GM20431 (cell line): ENCODE measurements at regions not wholly inside any gene's neighbourhood (a gene's known extent, or its start where the extent isn't known, plus 50 kb on each side); places are given as distances from the start of the nearest gene placed in this dataset.
"Not testable (repeated sequence)": the region's sequence is repeated elsewhere in the genome, so short reads cannot be mapped to it uniquely, and the experiment has no call there.

Source experiments
- in situ Hi-C: fragments of 300-500 bp; cut with MseI, MboI; formaldehyde crosslinking; loops from one replicate; pipeline ENCODE4 v1.15.0; 2020; ENCODE audit warnings: low sequenced_read_pairs; ENCODE audit not compliant: unreplicated experiment

DNA sequence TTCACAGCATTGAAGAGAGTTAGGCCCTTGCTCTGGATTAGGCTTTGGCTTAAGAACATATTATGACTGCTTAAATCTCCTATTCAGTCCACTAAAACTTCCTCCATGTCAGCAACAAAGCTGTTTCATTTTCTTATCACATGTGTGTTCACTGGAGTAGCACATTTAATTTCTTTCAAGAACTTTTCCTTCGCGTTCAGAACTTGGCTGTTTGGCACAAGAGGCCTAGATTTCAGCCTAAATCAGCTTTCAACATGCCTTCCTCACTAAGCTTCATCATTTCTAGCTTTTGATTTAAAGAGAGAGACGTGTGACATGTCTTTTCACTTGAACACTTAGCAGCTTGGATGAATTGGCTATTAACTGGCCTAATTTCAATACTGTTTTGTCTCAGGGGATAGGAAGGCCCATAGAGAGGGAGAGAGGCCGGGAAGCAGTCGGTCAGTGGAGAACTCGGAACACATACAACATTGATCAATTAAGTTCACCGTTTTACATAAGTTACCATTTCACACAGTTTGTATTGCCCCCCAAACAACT lies 885.2 kb upstream of the AUTS2 start:
- in situ Hi-C loops, result no loop called here

DNA sequence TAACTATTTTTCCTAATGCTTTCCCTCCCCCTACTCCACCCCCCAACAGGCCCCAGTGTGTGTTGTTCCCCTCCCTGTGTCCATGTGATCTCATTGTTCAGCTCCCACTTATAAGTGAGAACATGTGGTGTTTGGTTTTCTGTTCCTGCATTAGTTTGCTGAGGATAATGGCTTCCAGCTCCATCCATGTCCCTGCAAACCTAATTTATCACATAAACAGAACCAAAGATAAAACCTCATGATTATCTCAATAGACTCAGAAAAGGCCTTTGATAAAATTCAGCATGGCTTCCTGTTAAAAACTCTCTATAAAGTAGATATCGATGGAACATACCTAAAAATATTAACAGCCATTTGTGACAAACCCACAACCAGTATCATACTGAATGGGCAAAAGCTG lies 884.1 kb upstream of the AUTS2 start:
- in situ Hi-C loops, result not testable (repeated sequence)

DNA sequence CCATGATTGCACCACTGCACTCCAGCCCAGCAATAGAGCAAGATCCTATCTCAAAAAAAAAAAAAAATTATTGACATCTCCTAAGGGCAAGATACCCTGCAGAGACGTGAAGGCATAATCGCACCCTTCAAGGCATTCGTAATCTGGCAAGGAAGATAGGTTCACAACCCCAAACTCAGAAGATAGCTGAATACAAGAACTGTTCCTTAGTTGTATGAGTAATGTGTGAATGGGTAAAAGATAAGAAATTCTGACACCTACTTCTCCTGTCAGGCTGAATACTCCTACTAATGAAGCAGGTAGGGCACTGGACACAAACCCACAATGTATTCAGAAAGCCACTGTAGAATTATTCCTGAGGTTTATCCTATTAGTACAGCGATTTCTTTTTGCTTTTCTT lies 882.4 kb upstream of the AUTS2 start:
- in situ Hi-C loops, result no loop called here

DNA sequence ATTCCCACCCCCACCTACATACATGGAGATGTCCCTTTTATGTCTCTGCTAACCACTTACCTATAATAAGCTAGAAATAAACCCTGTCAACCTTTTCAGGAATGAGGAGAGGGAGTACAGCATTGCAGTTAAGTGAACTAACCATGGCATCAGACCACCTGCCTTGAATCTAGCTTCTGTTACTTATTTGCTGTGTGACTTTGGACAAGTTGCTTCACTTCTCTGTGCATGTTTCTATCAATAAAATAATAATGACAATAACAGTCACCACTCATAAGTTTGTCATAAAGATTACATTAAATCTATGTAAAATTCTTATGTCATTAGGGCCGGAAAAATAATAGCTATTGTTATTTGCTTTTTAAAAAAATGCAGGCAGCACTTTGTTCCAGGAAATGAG lies 881.1 kb upstream of the AUTS2 start:
- in situ Hi-C loops, result no loop called here

DNA sequence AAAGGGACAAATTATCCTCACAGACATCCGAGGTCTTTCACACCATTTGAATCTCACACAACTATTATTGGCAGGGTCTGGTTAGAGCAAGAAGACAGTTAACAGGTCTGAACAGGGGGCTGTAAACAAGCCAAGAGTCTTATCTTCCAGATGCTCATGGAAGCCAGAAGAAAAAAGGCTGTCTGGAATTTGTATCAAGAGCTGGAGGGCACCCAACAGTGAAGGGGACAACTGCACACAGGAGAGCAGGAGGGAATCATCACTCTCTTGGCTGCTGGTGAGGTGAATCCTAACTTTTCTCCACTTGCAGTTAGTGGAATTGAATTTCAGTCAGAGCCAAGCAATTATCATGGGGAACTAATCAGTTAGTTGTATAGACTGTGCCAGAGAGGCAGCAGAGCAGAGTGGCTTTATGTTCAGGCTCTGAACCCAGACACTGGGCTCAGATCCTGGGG lies 880.2 kb upstream of the AUTS2 start:
- in situ Hi-C loops, result no loop called here

DNA sequence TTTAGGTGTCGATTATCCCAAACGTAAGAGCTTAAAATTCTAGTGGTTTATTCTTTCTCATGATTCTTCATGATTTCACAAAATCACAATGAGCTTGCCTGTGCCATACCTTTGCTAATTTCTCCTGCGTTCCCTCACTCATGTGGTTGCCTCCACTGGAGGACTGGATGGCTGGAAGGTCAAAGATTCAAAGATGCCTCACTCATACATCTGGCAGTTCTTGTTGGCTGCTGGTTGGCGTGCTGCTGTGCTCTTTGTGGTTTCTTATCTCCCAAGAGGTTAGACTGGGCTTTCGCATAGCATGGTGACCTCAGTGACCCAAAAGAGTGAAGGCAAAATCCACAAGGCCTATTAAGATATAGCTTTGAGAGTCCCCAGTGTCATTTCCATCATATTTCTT lies 877.6 kb upstream of the AUTS2 start:
- in situ Hi-C loops, result no loop called here

DNA sequence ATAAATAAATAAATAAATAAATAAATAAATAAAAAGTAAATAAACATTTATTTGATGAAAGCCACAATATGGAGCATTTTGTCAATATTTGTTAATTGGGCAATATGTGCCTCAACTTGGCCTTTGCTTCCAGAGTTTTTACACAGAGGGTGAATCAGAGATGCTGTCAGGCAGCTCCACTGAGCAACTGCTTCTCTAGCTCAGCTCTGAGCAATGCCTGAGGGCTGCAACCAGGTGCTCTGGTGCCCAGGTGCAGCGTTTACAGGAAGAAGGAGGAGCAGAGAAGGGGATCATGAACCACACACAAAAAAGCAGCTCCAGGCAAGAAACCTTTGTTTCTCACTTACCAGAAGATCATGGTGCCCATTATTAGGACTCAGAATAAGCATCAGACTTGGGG lies 876.2 kb upstream of the AUTS2 start:
- in situ Hi-C loops, result no loop called here

DNA sequence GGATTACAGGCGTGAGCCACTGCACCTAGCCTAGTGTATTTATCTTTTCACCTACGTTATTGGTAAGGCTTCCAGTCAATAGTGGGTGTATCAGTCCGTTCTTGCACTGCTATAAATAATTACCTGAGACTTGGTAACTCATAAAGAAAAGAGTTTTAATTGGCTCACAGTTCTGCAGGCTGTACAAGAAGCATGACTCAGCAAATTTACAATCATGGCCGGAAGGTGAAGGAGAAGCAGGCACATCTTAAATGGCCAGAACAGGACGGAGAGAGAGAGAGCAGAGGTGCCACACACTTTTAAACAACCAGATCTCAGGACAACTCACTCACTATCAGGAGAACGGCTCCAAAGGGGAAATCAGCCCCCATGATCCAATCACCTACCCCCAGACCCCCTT lies 873.3 kb upstream of the AUTS2 start:
- in situ Hi-C loops, result no loop called here

DNA sequence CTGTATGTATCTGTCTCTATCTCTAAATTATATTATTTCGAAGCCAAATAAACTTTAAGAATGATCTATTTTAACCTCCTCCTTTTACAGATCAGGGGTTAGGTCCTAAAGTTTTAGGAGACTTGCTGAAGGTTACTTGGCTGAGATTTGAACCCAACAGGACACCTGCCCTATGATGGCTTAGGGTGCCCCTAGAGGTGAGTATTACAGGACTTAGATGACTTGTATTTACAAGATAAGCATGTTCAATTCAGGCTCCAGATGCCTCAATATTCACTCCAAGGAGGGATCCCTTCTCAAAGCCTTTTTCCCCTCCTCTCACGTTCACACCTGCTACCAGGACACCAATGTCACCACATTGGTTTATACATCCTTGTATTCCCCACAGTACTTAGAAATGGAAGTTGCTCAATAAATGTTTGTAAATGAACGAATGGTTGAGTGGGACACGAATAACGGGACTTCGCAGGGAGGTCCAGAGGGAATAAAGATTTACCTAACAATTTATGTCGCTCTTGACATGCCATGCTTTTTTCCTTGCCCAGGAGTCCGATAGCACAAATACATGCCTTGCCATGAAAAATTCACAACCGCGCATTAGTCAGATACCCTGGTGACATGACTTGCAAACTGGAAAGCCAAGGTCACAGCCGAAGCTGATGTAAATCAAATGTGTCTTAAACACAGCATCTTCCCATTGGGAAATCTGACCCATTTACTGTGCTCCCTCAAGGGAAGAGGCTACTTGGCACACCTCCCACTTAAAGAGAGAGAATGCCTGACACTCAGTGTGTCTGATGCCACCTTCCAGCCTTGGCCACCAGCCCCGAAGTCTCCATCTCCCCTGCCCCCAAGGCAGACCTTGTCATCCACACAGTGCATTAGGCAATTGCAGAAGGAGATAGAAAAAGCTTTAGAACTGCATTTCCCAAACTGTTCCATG lies 872.2 kb upstream of the AUTS2 start:
- in situ Hi-C loops, result no loop called here

DNA sequence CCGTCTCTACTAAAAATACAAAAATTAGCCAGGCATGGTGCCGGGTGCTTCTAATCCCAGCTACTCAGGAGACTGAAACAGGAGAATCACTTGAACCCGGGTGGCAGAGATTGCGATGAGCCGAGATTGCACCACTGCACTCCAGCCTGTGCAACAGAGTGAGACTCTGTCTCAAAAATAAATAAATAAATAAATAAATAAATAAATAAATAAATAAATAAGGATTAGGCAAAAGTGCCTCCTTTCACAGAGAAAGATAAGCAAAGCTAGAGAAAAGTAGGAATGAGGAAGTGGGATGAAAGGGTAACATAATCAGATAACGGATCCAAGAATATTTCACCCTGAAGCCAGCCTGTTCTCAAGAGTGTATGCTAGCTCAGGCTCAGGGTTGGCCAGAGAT lies 869.6 kb upstream of the AUTS2 start:
- in situ Hi-C loops, result not testable (repeated sequence)

DNA sequence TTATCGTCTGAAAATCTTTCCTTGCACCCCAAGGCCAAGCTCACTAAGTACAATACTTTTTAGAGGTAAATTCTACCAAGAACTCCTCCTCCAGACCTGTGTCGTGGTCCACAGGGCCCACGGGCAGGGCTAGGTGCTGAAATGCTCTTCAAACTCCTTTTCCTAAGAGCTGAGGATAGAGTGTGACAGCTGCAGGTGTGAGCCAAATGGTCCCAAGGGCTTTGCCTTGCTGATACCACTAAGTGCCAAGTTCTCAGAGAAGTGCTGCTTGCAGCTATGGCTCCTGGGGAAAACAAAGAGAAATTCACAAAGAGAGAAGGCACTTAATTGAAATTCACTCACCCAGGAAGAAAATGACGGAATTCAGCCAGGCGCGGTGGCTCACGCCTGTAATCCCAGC lies 868.9 kb upstream of the AUTS2 start:
- in situ Hi-C loops, result no loop called here

DNA sequence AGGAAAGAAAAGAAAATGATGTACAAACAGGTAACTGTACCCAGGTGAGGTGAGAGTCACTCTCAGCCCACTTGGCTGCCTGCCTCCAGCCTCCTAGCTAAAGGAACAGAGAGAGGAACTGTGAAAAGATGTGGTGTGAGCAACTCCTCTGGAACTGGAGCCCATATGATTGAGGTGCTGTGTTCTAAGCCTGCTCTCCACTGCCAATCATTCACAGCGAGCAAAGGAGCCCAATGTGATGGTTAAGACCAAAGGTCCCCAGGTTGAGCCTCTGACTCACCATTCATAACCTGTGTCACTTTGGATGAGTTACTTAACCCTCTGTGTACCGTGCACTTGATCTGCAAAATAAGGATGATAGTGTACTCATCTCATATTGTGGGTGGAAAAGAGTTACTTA lies 868.1 kb upstream of the AUTS2 start:
- in situ Hi-C loops, result no loop called here

DNA sequence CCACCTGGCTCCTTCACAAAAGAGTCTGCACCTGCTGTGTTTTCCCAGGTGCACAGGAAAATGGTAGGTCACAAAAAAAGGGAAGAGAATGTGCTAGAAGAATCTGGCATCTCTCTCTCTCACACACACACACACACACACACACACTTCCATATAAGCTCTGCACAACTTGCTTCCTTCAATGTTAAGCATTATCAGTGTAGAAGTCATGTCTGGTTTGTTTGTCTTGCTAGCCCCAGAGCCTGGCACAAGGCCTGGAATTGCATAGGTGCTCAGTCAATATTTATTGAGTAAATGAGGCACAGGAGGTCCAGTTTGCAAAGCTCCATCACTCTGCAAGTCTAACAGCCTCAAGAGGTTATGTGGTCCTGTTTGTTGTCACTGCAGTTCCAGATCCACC lies 867.3 kb upstream of the AUTS2 start:
- in situ Hi-C loops, result no loop called here

DNA sequence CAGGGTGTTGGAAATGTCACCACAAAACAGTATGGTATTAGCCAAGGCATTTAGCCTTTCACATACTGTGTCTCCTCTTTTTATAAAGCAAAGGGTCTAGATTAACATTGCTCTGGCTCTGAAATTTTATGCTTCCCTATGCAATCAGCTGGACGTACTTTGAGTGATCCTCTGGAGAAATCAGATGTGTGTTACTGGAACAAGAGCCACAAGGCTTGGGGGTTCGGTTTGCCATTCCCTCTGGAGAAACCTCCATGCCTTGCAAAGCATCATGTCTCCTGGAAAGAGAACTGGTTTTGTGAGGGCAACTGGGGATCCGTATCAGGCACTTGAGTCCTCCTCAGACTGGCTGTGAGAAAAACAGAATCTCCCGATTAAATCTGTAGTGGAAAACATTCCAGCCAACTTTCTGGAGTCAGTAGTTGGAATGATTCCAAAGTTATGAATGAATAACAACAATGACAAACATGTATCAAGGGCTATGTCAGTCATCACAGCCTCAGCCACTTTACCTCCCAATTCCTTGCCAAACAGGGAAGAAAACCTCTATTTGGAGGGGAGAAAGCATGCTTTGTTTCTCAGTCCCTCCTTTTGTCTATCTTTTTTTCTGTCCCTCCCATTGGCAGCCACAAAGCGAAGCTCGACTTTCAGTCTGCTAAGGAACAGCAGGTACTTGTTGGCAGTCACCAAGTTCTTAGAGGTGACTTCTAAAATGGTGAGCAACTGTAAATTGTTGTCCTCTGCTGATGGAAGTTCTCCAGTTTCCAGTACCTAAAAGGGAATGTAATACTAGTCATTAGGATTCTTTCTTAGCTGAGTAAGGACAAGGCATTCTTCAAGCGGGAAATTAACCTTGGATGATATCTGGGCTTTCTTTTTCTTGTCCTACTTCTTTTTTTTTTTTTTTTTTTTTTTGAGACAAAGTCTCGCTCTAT lies 864.8 kb upstream of the AUTS2 start:
- in situ Hi-C loops, result no loop called here

DNA sequence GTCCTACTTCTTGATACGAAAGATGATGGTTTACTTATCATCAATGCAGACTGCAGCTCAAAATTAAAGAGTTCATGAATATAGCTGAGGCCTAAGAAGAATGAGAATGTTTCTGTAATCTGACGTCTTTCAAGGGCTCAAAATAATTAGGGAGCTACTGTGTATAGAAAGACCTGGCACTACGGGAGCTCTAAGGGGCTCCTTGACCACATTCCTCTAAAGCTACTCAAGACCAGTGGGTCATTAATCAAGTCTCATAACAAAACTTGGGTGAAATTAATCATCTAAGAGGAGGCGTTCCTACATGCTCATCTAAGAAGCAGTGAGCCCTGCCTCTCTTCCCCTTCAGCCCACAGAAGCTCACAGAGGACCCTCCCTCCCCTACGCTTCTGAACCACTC lies 863.8 kb upstream of the AUTS2 start:
- in situ Hi-C loops, result no loop called here

DNA sequence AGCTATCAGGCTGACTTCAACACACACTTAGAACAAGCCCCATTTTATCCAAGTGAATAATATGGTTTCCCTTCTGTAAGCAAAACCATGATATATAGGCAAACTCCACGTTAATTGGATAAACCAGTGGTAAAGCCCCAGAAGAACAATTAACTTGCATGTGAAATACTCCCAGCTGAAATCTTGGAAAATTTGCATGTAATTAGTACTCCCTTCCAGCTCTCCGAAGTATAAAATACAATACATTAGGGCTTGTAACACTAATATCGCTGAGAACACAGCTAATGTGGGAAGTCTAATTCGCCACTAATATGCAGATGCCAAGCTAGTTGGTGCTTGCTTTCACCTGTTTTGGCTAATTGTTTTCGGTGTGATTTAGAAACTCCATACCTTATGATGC lies 859.0 kb upstream of the AUTS2 start:
- in situ Hi-C loops, result no loop called here

DNA sequence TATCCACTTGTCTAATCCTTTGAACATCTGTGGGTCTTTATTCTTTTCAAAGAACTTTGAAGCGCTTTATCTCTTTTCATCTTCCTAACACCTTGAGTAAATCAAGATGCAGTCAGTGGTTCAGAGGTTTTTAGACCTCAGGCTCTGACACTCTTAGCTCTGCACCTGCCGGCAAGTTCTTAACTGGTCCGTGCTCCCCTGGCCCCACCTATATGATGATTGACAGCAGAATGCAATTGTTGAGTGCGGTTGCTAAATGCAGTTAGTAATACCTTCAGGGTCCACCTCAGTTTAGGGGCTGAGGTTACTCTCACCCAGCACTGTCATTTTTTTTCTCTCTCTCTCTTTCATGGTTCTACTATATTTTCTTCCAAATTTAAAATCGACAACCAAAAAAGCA lies 854.2 kb upstream of the AUTS2 start:
- in situ Hi-C loops, result no loop called here

DNA sequence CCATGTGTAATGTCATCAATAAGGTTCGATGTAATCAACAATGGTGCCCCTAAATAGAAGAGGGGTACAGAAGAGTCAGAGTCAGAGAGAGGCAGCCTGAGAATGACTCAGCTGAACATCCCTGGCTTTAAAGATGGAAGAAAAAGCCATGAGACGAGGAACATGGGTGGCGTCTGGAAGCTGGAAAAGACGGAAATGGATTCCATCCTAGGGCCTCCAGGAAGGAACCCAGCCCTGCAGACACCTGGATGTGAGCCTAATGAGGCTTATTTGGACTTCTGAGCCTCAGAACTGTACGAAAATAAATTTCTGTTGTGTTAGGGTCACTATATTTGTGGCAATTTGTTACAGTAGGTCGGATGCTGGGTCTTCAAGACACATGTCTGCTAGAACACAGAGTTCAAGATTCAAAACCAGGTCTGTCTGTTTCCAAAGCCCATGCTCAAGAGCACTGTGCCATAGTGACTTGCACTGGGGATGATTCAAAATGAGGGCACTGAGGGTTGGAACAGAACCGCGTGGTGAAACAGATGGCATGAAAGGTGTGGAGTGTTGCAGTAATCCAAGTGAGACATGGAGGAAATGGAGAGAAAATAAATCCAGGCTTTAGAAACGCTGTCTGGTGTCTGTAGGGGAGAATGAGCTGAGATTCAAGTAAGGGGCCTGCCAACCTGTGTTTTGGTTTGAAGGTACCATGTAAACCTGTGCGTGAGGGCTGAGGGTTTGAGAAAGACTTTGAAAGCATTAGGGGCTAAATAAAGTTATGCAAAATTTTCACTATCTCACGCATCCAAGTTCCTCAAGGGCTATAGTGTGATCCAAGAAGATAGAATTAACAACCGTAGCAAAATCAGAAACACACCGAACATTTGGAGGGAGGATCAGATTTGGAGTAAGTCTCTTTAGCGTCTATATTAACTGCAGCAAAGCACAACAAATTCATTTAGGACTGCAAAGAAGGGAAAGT lies 849.1 kb upstream of the AUTS2 start:
- in situ Hi-C loops, result no loop called here

DNA sequence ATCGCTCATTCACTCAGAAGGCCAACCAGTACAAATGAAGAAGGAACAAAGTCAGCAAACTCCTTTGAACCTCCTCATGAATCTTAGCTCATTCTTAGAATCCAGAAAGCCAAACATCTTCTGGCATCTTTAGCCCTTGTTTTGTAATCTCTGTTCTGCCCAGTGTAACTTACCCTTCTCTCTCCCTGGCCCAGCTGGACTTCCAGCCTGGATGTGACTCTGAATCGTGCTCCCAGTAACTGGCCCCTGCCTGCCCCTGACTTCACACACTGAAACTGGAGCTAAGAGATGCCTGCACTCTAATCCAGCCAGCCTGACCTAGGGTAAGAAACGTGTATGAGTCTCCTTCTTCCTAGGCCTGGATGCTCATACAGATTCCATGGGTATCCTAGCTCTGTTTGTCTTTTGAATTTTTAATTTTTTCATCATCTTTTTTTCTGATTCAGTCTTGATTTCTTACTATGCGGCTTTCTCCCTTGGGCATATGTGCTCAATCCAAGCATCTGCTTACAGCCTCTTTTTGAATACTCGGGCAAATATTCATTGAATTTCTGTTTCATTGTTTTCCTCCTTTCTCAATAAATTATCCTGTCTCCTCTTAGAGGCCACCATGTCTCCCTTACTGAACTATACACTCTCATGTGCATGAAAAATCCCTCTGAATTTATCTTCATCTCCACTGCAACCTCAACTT lies 845.6 kb upstream of the AUTS2 start:
- in situ Hi-C loops, result no loop called here
